Upper lobe of left lung (tissue), 6 donors: ENCODE measurements at regions not wholly inside any gene's neighbourhood (a gene's known extent, or its start where the extent isn't known, plus 50 kb on each side); places are given as distances from the start of the nearest gene placed in this dataset.
"Not testable (repeated sequence)": the region's sequence is repeated elsewhere in the genome, so short reads cannot be mapped to it uniquely, and the experiment has no call there.

Source experiments
- ATAC-seq, 2 donors: fragments of 200-7000 bp; cut with Tn5 transposase; one replicate each; pipeline ENCODE4 v1.9.1; 2022; ENCODE audit warnings: mild to moderate bottlenecking in 2 of 2, moderate library complexity in 2 of 2; ENCODE audit not compliant: low FRiP score in 2 of 2
- DNase-seq, 2 donors: peaks; one replicate each; pipeline ENCODE4 v3.0.0-alpha.2; 2019 to 2020
- H3K27ac ChIP-seq, 4 donors: fragments of 200-600 bp; sonication (generic); one replicate each; pipeline ENCODE4 v1.5.1; 2016 to 2019
- H3K27me3 ChIP-seq, 4 donors: fragments of 200-600 bp; sonication (generic); one replicate each; pipeline ENCODE4 v1.5.1; 2017 to 2019
- H3K36me3 ChIP-seq, 4 donors: fragments of 200-600 bp; sonication (generic); one replicate each; pipeline ENCODE4 v1.5.1; 2016 to 2019
- H3K4me1 ChIP-seq, 4 donors: fragments of 200-600 bp; sonication (generic); one replicate each; pipeline ENCODE4 v1.5.1; 2018 to 2019
- H3K4me3 ChIP-seq, 4 donors: fragments of 200-600 bp; sonication (generic); one replicate each; pipeline ENCODE4 v1.5.1; 2017 to 2019; ENCODE audit warnings: mild to moderate bottlenecking in 2 of 4, moderate library complexity in 1 of 4
- H3K9me3 ChIP-seq, 4 donors: fragments of 200-600 bp; sonication (generic); one replicate each; pipeline ENCODE4 v1.5.1; 2018 to 2019
- WGBS, 2 donors: methylation state at CpG; one replicate each; pipeline ENCODE4 v1.1.5; 2017 to 2018; 5-methylcytosine and 5-hydroxymethylcytosine counted together
- donor health status: DM: no; HTN: no; CAD: no; lungs with moderate emphysema.
- donor health status: DM: no; HTN: yes; CAD: no; lungs with severe emphysema.

- ATAC-seq, H3K27ac ChIP-seq, H3K9me3 ChIP-seq, H3K36me3 ChIP-seq, H3K4me1 ChIP-seq, H3K27me3 ChIP-seq, H3K4me3 ChIP-seq: not testable (repeated sequence)
- WGBS, 2 donors = 84 to 88% methylated on average over 3 to 10 of the region's 10 CpGs
- peak in 1 of 2 donors; percentile 6 for DNase-seq
Observed at GRCh38 chr11:50818789-50819188, 786.1 kb downstream of the OR4C45 start.
